ENCODE measurements at regions not wholly inside any gene's neighbourhood (a gene's known extent, or its start where the extent isn't known, plus 50 kb on each side); places are given as distances from the start of the nearest gene placed in this dataset.

DNA sequence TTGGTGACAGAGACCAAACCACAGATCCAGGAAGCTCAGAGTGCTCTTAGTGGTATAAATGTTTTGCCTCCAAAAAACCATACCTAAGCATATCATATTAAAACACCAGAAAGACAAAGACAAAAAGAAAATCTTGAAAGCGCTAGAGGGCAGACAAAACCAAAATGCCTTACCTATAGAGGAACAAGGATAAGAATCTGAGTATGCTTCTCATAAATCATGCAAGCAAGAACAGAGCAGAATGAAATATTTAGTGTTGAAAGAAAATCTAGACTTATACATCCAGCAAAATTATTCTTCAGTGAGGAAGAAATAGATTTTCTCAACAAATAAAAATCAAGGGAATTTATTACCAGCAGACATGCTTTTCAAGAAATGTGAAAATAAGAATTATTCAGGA is 941.0 kb upstream of the INTU start:
- TF ChIP-seq, protein P1, sequence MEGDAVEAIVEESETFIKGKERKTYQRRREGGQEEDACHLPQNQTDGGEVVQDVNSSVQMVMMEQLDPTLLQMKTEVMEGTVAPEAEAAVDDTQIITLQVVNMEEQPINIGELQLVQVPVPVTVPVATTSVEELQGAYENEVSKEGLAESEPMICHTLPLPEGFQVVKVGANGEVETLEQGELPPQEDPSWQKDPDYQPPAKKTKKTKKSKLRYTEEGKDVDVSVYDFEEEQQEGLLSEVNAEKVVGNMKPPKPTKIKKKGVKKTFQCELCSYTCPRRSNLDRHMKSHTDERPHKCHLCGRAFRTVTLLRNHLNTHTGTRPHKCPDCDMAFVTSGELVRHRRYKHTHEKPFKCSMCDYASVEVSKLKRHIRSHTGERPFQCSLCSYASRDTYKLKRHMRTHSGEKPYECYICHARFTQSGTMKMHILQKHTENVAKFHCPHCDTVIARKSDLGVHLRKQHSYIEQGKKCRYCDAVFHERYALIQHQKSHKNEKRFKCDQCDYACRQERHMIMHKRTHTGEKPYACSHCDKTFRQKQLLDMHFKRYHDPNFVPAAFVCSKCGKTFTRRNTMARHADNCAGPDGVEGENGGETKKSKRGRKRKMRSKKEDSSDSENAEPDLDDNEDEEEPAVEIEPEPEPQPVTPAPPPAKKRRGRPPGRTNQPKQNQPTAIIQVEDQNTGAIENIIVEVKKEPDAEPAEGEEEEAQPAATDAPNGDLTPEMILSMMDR (IDR thresholded peaks at IDR 0.05 in 4 of 5, conservative IDR thresholded peaks at IDR 0.05 in 1 of 5): no peak
- TF ChIP-seq POLR2A (IDR thresholded peaks at IDR 0.05): no peak
- H3K36me3 ChIP-seq: no peaks in the 10 kb centered on the region
- ATAC-seq: no peak
- intact Hi-C loops (cut with DNase I; ENCODE audit: low total_unique reads) (no loop called here), in situ Hi-C loops (cut with MboI; ENCODE audit: low sequenced_read_pairs in 4 of 4) (no loop called here)
- no peak overlapping the region for H3K27ac ChIP-seq
- H3K4me1 ChIP-seq: no peaks in the 10 kb centered on the region
- no peak for DNase-seq
- H3K9me3 ChIP-seq: no peaks in the 10 kb centered on the region
- no peaks in the 10 kb centered on the region for H3K27me3 ChIP-seq
- H3K4me3 ChIP-seq: no peak overlapping the region

DNA sequence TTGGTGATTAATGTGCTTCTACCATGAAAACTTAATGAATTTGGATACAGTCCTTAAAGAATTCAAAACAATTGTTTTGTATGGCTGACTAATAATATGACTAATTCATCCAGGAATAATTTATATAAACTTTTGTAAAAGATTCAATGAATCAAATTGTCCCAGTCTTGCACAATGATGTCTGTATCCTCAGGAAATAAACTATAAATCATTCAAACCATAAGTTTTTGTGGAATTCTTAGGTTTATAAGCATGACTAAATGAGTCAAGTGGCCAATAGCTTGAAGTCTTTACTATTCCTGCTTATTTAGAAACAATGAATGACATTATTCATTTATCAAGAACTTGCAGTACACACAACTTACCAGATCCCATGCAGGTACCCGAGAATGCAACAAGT is 935.0 kb upstream of the INTU start:
- in situ Hi-C loops (cut with MboI; ENCODE audit: low sequenced_read_pairs in 4 of 4): no loop called here

DNA sequence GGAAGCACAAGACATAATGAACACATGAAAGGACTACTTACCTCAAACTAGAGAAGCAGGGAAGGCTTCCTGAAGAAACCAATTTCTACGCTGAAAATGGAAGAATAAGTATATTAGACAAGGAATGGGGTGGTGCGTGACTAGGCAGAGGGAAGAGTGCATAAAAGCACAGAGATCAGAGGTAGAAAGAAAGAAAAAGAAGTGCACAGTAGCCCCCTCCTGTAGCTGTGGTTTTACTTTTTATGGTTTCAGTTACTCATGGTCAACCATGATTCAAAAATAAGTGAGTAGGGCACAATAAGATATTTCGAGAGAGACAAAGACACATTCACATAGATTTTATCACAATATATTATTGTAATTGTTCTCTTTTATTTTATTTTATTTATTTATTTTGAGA is 934.5 kb upstream of the INTU start:
- no peaks in the 10 kb centered on the region for H3K9me3 ChIP-seq
- no peak overlapping the region for H3K4me3 ChIP-seq
- no peaks in the 10 kb centered on the region for H3K27me3 ChIP-seq
- TF ChIP-seq, protein P1 (IDR thresholded peaks at IDR 0.05 in 4 of 5, conservative IDR thresholded peaks at IDR 0.05 in 1 of 5): no peak
- no peak for TF ChIP-seq POLR2A (IDR thresholded peaks at IDR 0.05)
- no peaks in the 10 kb centered on the region for H3K36me3 ChIP-seq
- no peak for DNase-seq
- no peak overlapping the region for H3K27ac ChIP-seq
- no peaks in the 10 kb centered on the region for H3K4me1 ChIP-seq
- ATAC-seq: no peak
- intact Hi-C loops (cut with DNase I; ENCODE audit: low total_unique reads) (no loop called here), in situ Hi-C loops (cut with MboI; ENCODE audit: low sequenced_read_pairs in 4 of 4) (no loop called here)

More for the DNA sequence above, 935.0 kb upstream of the INTU start:
- no peak for TF ChIP-seq POLR2A (IDR thresholded peaks at IDR 0.05)
- TF ChIP-seq, protein P1 (IDR thresholded peaks at IDR 0.05 in 4 of 5, conservative IDR thresholded peaks at IDR 0.05 in 1 of 5): no peak
- DNase-seq (no peak), ATAC-seq (no peak)
- H3K27ac ChIP-seq: no peak overlapping the region
- no peak overlapping the region for H3K4me3 ChIP-seq
- H3K9me3 ChIP-seq: no peaks in the 10 kb centered on the region
- H3K4me1 ChIP-seq: no peaks in the 10 kb centered on the region
- H3K36me3 ChIP-seq: no peaks in the 10 kb centered on the region
- intact Hi-C loops (cut with DNase I; ENCODE audit: low total_unique reads): no loop called here
- H3K27me3 ChIP-seq: no peaks in the 10 kb centered on the region

DNA sequence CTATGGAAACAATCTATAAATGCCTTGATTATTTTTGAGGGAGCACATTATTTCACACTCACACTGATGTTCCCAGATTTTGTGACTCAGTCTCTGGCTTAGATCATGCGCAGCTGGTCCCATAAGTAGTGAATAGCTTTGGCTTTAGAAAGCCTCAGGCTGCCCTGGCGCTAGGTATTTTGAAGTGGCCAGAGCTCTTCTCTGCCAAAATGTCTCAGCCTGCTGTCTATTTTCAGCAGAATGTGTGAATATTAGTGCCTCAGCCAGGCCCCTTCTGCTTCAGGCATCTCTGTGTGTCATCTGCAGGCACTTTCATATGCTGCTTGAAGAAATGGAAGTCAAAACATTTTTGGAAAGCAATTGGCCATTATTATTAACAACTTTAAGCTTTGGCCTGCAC is 931.0 kb upstream of the INTU start:
- Histone ChIP-seq H3K36me3 (no peaks in the 10 kb centered on the region), H3K9me3 (no peaks in the 10 kb centered on the region), H3K4me1 (no peaks in the 10 kb centered on the region), H3K4me3 (no peak overlapping the region), H3K27ac (no peak overlapping the region), H3K27me3 (no peaks in the 10 kb centered on the region)
- TF ChIP-seq, protein P1 (IDR thresholded peaks at IDR 0.05 in 4 of 5, conservative IDR thresholded peaks at IDR 0.05 in 1 of 5): no peak
- no peak for TF ChIP-seq POLR2A (IDR thresholded peaks at IDR 0.05)
- DNase-seq (no peak), ATAC-seq (no peak)
- in situ Hi-C loops (cut with MboI; ENCODE audit: low sequenced_read_pairs in 4 of 4) (no loop called here), intact Hi-C loops (cut with DNase I; ENCODE audit: low total_unique reads) (no loop called here)

DNA sequence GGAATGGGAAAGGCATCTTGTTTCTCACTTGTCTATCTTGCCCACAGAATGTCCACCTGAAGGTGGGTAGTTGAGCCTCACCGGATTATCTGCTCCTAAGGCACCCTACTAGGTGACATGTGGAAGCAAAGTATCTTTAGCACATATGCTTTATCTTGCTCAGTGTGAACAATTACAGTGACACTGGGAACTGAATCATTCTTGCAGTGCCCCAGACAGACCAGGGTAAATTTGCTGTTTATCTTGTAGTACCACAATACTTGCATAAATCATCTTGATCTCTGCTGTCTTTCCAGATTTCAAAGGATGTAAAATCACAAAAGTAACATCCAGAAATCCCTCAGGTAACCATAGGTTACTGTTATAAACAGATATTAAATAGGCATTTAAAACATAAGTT is 930.0 kb upstream of the INTU start:
- Histone ChIP-seq H3K27me3 (no peaks in the 10 kb centered on the region), H3K9me3 (no peaks in the 10 kb centered on the region), H3K36me3 (no peaks in the 10 kb centered on the region), H3K27ac (no peak overlapping the region), H3K4me3 (no peak overlapping the region), H3K4me1 (no peaks in the 10 kb centered on the region)
- DNase-seq (no peak), ATAC-seq (no peak)
- in situ Hi-C loops (cut with MboI; ENCODE audit: low sequenced_read_pairs in 4 of 4) (no loop called here), intact Hi-C loops (cut with DNase I; ENCODE audit: low total_unique reads) (no loop called here)
- TF ChIP-seq POLR2A (IDR thresholded peaks at IDR 0.05): no peak
- TF ChIP-seq, protein P1 (IDR thresholded peaks at IDR 0.05 in 4 of 5, conservative IDR thresholded peaks at IDR 0.05 in 1 of 5): no peak
